GM18870 (cell line): ENCODE measurements at regions not wholly inside any gene's neighbourhood (a gene's known extent, or its start where the extent isn't known, plus 50 kb on each side); places are given as distances from the start of the nearest gene placed in this dataset.
A peak's percentile ranks its signal among the peaks of the same experiment; 100 is the strongest.

Experiments used
- ATAC-seq: cut with Tn5 transposase; IDR thresholded peaks from one replicate; pipeline ENCODE4 v1.9.1; 2021; ENCODE audit warnings: moderate library complexity; ENCODE audit not compliant: unreplicated experiment

- ATAC-seq = no peak
Observed at GRCh38 chr16:9443864-9444263, 352.4 kb downstream of the HAPSTR1 start.

- no peak for ATAC-seq
Observed at GRCh38 chr16:9446471-9447194, 355.2 kb downstream of the HAPSTR1 start.

GRCh38 chr16:9447195-9447551 lies 355.7 kb downstream of the HAPSTR1 start:
- no peak for ATAC-seq

- no peak for ATAC-seq
Observed at GRCh38 chr16:9447699-9448098, 356.3 kb downstream of the HAPSTR1 start.

GRCh38 chr16:9449597-9449996 lies 358.2 kb downstream of the HAPSTR1 start:
- no peak for ATAC-seq

GRCh38 chr16:9457215-9457614 lies 365.8 kb downstream of the HAPSTR1 start:
- no peak for ATAC-seq

GRCh38 chr16:9458816-9459215 lies 367.4 kb downstream of the HAPSTR1 start:
- no peak for ATAC-seq

- ATAC-seq = no peak
Observed at GRCh38 chr16:9462984-9463383, 371.5 kb downstream of the HAPSTR1 start.

GRCh38 chr16:9463461-9463860 lies 372.0 kb downstream of the HAPSTR1 start:
- ATAC-seq = no peak

- ATAC-seq = no peak
Observed at GRCh38 chr16:9465161-9465560, 373.7 kb downstream of the HAPSTR1 start.

- ATAC-seq = no peak
Observed at GRCh38 chr16:9469512-9469911, 378.1 kb downstream of the HAPSTR1 start.

GRCh38 chr16:9476744-9477143 lies 385.3 kb downstream of the HAPSTR1 start:
- peak; percentile 48 for ATAC-seq

- ATAC-seq = no peak
Observed at GRCh38 chr16:9479008-9479407, 387.6 kb downstream of the HAPSTR1 start.

GRCh38 chr16:9480503-9480902 lies 389.1 kb downstream of the HAPSTR1 start:
- no peak for ATAC-seq

- ATAC-seq = no peak
Observed at GRCh38 chr16:9481747-9482730, 390.6 kb downstream of the HAPSTR1 start.

- ATAC-seq = no peak
Observed at GRCh38 chr16:9484426-9484825, 393.0 kb downstream of the HAPSTR1 start.

- ATAC-seq = no peak
Observed at GRCh38 chr16:9484881-9485280, 393.4 kb downstream of the HAPSTR1 start.

- ATAC-seq = no peak
Observed at GRCh38 chr16:9489835-9490467, 398.5 kb downstream of the HAPSTR1 start.

GRCh38 chr16:9495824-9496223 lies 404.4 kb downstream of the HAPSTR1 start:
- ATAC-seq = no peak

- ATAC-seq = no peak
Observed at GRCh38 chr16:9497750-9498149, 406.3 kb downstream of the HAPSTR1 start.

GRCh38 chr16:9499941-9500593 lies 408.6 kb downstream of the HAPSTR1 start:
- no peak for ATAC-seq
